T-helper 2 cell (primary cell): ENCODE measurements at regions not wholly inside any gene's neighbourhood (a gene's known extent, or its start where the extent isn't known, plus 50 kb on each side); places are given as distances from the start of the nearest gene placed in this dataset.

Source experiments
- DNase-seq, 5 experiments: peaks; one replicate each; pipeline versions ENCODE4 v3.0.0 to v3.0.0-alpha.2; 2012 to 2022

DNA sequence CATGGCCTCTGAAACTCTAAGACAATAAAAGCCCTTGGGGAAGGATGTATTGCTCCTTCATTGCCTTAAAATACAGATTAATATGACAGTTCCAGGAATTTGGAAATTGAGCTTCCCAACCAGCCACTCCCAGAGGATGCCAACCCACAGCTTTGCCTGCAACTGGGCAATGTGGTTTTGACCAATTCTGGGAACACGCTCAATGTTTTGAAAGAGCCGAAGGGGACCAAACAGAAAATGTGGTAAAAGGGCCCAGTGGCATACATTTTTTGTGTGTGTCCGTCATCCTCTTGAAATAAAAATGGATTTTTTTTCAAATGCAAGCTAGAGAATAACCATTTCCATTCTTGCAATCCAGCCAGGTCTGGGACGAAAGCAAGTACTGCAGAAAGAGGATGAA, 88.3 kb upstream of the PLEKHG7 start:
- no peak for DNase-seq

DNA sequence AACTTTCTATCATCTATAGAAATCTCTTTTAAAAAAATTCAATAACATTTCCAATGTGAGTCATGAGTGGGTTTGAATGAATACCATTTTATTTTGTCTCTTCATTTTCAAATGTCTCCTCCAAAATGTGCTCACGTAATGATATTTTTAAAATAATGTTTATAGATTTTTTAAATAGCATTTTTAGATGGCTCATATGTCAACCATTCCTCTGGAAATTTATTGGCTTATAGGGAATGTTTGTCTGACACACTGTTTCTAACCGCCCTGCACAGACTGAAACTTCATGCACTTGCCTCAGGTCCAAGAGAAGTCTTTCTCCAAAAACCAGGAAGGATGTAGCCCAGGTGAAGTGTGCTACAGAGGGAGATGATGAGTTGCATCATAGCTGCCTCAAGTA, 88.8 kb upstream of the PLEKHG7 start:
- DNase-seq: no peak

DNA sequence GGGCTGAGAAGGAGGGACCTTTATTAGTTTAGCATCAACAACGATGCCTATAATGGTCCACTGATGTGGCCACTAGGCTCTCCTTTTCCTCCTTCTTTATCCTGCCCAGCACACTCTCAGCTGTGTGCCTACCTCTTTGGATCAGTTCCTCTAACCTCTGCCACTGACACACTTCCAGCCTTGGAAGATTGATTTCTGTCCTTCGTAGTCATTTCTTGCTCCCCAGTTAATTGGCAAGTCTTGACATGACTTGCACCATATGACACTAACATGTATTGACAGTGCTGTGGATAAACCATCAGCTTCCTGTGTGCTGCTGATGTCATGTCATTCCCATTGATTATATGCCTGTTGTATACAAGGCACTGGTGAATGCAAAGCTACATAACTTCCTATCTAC, 90.2 kb upstream of the PLEKHG7 start:
- peak in 1 of 5 experiments; percentile 13 for DNase-seq

DNA sequence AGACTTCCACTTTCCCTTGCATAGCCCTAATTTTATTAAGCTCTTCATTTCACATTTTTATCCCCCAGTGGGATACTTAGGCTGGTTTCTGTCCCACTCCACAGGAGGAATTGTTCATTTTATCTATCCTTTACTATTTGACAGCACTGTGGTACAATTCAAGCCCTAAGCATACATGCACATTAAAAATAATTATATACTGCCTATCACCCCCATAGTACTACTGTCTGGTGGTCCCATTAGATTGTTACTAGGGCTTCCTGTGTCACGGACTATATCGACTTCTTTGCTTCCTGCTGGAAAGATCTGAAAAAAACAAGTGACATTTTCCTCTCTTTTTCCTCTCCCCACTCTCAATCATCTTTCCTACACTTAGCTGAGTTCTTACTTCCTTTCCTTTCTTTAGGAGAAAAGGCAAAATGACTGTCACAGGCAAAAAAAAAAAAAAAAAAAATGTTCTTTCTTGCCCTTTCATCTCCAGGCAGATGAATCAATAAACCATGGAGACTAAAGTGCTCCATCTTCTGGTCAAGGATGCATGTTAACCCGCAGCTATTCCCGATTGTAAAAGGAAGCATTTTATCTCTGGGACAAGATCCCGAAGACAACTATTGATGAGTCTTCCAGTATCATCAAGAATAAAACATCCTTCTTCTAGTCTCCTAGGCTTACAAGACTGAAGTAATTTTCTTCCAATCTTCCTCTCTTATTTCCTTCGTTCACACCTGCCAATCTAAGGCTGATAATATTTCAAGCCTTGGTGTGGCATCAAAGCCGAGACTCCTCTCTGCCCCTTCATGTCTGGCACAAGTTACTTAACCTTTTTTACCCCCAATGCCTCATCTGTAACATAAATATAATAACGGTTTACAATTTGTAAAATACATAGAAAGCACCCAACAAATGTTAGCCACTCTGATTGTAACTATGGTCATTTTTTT, 94.4 kb upstream of the PLEKHG7 start:
- DNase-seq: no peak

DNA sequence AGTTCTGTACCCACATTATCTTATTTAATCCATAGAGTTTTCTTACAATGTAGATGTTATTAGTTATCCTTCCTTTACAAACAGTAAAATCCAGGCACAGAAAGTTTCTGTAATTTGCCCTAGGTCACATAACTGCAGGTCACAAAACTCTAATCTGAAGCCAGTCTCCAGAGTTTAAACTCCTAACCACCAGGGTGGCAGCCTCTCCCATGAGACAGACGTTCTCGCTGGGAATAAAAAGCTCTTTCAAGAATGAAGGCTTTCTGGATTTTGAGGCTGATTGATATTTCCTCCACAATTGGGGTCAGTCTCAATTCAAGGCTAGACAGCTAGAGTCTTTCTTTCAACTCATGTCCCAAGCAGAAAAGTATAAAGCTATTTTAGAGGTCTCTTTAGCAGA, 95.8 kb upstream of the PLEKHG7 start:
- no peak for DNase-seq

DNA sequence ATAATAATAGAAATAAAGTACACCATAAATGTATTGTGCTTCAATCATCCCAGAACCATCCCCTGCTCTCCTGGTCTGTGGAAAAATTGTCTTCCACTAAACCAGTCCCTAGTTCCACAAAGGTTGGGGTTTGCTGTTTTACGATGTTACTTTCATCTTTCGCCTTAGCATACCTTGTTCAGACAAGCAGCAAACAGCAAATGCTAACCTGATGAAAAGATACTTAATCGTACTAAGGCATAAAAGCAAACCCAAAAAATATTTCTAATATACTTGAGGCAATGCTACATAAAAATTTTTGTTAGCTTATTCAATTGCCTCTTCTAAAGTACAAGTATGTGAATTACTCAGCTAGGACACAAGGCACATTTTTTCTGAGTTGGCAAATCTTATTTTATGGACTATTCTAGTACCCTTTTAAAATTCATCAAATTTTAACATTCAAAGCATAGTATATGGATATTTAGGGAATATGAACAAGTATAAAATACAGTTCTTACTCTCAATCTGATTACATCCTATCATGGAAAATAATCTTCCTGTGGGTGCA, 97.1 kb upstream of the PLEKHG7 start:
- no peak for DNase-seq

DNA sequence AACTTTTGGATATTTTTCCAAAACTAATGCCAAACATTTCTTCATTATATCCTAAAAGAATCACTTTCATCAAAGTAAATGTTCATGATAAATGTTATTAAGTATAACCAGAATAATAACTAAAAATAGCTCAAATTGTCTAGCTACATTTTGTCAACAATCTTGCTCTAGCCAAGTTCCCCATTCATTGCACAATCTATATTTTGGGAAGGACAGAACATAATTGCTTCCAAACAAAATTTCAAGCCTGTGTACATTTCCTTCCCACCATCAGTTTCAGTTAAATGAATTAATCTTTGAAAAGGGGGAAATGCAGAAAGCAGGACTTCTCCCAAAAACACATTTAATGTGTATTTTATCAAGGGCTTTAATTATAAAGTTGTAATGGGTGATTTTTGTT, 98.0 kb upstream of the PLEKHG7 start:
- DNase-seq: no peak

DNA sequence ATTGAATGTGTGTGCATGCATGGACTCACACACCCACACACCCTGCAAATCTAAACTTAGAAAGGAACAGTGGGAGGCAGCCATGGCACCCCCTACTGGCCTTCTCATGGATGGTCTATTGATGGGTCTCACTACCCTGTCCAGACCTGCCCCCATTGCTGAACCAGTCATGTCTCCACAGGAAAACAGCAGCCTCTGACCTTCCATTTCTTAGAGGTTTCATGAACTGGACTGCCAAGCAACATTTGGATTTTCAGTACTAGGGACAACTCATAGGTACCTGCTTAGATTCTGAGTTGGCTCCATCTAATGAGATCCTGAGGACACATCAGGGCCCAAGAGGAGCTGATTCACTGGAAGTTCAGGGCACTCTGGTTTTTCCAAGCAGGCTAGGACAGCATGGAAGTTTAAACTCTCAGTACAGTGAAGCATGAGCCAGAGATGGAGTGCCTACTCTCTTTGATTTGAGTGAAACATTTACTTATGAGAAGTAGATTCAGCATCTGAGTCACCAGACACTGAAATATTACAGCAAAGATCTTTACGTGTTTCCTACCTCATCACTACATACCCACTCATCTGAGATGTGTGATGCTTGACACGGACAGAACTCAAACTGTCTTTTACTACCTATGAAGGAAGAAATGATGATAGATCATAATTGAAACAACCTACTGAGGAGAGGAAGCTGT, 98.9 kb upstream of the PLEKHG7 start:
- DNase-seq: no peak

DNA sequence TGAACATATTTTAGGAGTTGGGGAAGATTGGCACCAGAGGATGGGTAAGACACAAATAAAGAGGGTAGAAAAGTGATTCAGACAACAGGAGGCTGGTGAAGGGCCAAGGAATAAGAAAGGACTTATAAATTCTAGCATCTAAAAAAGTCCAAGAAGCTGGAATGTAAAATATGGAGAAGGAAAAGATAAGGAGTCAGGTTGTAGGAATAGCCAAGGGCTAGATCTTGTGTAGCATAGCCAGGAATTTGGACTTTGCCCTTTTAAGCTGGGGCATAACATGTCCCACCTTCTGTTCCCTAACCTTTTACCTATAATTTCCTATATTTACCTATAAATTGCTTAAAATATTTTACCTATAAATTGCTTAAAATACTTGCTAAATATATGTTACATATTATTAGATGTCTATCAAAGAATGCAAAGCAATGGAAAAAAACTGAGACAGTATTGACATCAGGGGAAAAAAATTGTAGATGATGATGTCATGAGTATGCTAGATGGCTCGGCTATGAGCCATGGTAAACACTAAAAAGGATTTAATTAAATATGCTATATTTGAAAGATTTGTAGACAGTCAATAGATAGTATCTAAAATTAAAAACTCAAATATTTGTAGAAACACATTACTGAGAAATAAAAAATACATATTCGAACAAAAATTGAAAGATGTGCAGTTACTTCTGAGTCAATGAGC, 99.7 kb upstream of the PLEKHG7 start:
- DNase-seq: no peak

DNA sequence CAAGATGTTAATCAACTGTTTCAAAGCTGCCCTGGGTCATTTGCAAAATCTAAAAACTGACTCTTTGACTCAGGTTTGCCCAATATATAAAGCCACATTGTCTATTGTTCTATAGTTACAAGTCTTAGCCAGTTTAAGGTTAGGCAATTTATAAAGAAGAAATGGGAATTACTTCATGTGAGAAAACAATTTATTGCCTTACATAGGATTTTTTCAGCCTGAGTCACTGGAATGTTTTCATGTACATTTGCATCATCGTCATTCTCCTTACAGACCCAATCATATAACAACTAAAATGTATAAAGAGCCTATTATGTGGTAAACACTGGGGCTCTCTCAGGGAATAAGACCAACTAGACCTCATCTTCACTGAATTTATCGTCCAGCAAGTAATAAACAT, 100.3 kb upstream of the PLEKHG7 start:
- no peak for DNase-seq

DNA sequence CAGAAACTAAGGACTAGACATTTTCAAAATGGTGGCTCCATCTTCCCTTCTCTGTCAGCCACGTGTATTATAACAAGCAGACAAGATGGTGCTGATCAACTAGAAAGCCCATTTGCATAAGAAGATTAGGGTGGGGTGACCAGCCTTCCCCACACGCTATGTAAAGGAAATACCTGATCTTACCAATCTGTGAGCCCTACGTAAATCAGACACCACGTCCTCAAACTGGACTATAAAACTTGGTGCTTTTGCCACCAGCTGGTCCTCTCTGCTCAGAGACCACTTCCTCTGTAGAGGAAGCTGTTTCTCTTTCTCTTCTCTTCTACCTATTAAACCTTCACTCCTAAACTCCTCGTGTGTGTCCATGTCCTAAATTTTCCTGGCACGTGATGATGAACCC, 101.1 kb upstream of the PLEKHG7 start:
- DNase-seq: no peak

DNA sequence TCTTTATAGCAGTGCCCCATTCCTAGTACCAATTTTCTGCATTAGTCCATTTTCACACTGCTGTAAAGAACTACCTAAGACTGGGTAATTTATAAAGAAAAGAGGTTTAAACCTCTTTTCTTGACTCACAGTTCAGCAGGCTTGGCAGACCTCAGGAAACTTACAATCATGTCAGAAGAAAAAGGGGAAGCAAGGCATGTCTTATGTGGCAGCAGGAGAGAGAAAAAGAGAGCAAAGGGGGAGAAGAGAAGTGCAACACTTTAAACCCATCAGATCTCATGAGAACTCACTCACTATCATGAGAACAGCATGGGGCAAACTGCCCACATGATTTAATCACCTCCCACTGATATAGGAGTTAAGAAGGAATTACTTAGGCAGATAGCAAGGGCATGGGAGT, 101.6 kb upstream of the PLEKHG7 start:
- DNase-seq: no peak

DNA sequence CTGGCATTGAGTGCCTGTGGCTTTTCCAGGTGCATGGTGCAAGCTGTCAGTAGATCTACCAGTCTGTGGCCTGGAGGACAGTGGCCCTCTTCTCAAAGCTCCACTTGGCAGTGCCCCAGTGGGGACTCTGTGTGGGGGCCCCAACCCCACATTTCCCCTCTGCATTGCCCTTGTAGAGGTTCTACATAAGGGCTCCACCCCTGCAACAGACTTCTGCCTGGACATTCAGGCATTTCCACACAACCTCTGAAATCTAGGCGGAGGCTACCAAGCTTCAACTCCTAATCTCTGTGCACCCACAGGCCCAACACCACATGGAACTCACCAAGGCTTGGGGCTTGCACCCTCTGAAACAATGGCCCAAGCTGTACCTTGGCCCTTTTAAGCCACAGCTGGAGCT, 102.7 kb upstream of the PLEKHG7 start:
- DNase-seq: no peak

DNA sequence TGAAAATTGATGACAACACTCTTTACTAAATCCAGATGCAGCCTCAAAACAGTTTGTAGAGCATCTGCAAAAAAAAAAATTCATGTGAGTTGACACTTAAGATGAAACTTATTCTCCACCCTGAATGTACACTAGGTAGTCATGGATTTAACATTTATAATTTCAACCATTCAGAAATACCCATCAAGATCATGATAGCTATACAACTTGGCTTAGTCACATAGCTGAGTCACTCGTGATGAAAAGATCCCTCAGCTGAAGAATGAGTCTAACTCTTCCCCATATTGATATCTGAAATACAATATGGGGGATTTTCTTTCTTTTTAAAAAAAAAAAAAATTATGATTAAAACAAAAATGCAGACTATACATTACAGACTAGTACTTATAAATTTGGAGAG, 104.8 kb upstream of the PLEKHG7 start:
- DNase-seq: no peak

DNA sequence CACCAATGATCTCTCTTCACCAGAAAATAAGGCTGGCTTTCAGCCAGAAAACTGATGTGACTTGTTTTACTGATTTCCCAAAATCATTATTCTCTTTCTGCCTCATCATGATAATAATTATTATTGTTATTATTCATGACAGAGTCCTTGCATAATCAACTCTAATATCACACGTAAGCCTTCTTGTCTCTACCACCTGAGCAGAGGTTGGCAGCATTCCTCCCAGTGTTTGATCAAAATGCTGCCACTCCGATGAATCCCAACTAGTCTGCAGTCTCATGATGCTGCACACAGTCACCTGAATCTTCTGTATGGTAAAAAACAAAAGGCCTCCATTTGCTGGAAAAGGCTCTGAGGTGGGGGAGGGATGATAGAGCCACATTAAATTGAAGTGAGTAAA, 105.7 kb upstream of the PLEKHG7 start:
- DNase-seq: no peak

DNA sequence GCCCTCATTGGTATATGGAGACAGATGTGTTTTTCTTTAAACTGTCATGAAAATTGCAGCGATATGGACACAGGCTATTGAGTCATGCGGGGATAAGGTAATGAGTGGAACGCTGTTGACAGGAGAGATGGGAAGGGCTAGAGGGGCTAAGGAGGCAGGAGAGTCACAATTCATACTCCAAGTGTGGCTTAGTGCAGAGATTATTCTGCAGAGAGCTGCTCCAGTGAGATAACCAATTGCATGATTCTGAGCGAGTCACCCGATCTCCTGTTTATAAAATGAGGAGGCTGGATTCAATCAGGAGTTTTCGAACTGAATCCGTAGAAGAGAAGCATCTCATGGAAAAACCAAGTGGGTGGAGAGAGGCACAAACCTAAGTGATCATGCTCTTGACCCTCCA, 106.4 kb upstream of the PLEKHG7 start:
- no peak for DNase-seq

DNA sequence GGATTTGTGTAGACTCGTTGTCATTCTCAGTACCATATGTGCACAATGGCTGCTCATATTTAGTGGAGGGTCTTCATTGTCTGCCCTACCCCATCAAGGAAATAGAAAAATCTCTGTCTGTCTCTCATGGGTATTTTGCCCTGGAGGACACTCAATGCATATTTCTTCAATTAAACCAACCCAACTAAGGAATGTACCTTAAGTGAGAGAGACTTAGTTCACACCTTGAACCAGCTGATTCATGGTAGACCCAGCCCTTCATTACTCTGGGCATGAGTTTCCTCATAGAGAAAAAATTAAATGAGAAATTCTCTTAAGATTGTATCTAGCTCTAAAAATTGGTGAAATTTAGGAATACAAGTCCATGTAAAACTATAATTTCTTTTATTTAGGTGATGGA, 107.1 kb upstream of the PLEKHG7 start:
- DNase-seq: no peak

DNA sequence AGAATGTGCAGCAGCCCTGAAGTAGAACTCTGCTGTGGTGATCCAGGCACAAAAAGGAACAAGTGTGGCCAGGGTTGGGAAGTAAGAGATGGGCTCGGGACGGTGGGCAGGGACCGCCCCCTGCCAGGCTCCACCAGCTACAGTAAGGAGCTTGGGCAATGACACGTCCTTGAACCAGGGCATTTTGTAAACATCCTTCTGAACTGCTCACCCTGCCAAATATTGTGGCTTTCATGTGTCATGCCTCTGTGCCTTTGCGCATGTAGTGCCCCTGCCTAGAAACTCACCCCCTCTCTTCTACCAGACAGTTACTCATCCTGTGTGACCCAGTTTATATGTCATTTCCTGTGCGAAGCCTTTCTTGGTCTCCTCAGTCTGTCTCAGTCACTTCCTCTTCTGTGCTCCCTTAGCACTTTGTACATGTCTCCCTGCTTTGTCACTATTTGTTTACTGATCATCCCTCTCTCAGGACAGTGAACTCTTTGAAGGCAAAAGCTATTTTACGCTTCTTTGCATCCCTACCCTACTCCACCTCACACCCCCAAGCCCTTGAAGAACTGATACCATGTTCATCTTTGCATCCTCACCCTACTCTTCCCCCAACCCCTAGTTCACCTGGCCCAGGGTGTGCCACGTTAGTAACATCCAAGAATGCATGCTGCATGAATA, 108.9 kb upstream of the PLEKHG7 start:
- DNase-seq: peak; percentile 20 to 96 (median 72)

DNA sequence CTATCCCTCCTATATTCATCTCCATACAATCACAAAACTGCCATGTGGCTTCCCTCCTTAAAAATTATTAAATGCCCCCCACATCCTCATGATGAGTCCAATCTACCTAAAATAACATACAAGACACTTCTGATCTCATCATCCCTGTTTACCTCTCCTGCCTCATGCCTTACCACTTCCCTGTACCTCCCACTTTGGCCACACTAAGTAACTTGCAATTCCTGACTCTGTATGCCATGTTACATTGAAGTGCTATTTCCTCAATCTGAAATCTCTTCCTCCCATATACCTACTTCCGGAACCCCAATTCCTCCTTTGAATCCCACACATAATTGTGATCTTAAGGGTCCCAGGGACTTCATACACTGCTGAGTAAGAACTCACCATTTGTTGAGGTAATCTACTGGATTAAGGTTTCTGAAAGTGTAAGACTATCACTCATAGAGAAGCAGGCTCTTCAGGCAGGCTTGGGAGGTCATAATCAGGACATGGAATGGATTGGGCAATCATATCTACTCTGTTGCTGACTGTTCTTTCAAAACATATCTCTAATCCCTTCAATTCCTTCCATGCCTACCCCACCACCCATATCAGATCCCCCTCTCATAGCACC, 117.6 kb upstream of the PLEKHG7 start:
- no peak for DNase-seq

DNA sequence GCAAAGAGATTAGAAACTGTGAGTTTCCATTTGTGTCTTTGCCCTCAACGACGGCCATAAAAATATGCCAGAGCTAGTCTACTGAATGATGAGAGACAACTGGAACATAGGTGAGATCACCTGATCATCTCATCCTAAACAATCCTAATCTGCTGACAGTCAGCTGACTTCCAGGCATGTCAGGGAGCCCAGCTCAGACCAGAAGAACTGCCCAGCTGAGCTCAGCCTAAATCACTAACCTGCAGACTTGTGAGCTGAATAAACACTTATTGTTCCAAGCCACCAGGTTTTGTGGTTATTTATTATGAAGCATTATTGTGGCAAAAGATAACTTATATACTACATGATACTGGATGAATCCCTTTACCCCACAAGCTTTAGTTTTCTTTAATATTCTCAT, 118.9 kb upstream of the PLEKHG7 start:
- DNase-seq: no peak

DNA sequence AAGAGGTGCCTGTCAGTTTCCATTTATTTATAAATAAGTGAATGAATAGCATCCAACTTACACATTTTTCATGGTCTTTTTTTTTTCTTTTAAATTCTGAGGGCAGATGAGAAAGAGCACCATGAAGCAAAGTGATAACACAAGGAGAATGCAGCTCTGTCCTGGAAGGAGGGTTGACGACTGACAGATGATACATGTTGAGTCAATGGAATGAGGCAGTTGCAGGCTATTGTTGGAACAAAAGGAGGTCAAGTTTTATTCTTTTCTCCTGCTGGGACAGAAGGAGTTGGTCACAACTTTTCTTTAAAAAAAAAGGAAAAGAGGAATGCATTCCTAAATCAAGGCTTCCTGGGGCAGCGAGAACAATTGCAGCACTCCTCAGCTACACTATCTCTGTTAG, 119.9 kb upstream of the PLEKHG7 start:
- no peak for DNase-seq

DNA sequence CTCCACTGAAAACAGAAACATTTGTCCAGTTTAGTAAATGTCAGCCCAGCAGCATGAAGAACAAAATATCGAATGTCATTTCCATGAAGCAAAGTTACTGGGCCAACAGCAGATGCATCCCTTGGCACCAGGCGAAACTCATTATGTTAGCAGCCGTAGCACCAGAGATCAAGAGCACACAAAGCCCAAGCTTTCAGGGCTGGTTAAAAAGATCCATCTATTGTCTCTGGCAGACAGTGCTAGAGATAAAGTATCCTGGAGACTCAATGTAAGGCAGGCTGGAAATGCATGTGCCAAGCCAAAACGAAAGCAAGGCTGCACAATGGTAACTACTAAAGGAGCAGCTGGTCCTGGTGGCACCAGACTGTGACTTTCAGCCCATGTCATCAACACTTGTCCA, 120.3 kb upstream of the PLEKHG7 start:
- DNase-seq: no peak
